DND-41 (cell line): ENCODE measurements at regions not wholly inside any gene's neighbourhood (a gene's known extent, or its start where the extent isn't known, plus 50 kb on each side); places are given as distances from the start of the nearest gene placed in this dataset.
"Not testable (repeated sequence)": the region's sequence is repeated elsewhere in the genome, so short reads cannot be mapped to it uniquely, and the experiment has no call there.

Experiments
- CTCF ChIP-seq: IDR thresholded peaks from 2 replicates; pipeline ENCODE4 v1.5.1; 2012; ENCODE audit warnings: borderline replicate concordance, low read length, moderate library complexity, mild to moderate bottlenecking; ENCODE audit not compliant: poor library complexity, severe bottlenecking; ENCODE audit errors: extremely low read depth
- EZH2 ChIP-seq: IDR thresholded peaks from 3 replicates; pipeline ENCODE4 v1.6.1; 2012; ENCODE audit warnings: borderline replicate concordance, low read depth, mild to moderate bottlenecking, moderate library complexity, low read length, inconsistent platforms; ENCODE audit not compliant: severe bottlenecking

GRCh38 chr3:75332090-75332489, 332.0 kb upstream of the FRG2C start:
- TF ChIP-seq CTCF, EZH2: not testable (repeated sequence)
